ENCODE measurements at regions not wholly inside any gene's neighbourhood (a gene's known extent, or its start where the extent isn't known, plus 50 kb on each side); places are given as distances from the start of the nearest gene placed in this dataset.

DNA sequence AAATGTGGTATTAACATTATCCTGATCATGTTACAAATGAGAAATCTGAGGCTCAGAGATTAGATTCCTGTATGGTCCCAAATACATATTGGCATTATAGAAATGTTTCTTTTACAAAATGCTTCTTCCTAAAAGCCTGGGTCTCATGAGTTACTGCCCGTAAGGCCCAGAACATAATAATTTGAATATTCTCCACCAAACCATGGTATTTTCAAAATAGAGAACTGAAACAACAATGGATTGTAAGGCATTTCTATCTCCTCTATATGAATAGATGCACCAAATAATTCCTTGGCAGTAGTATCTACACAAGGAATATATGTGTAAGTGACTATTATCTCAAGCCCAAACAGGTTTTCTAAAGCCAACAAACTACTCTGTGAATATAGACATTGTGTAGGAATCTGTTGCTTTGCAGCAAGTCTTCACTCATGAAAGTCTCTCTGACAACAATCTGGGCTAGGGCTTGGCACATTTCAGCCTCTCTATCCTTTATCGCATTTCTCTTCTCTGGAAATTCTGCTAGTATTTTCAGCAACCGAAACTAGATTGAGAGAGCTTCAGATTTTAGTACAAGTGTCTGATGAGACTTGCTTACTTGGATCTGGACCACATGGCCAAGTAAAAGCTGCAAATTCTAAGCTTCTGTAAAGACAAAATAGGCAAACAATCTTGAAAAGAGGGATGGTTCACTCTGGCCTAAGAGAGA, 112.8 kb upstream of the ARHGAP20 start:
- TF ChIP-seq YY1 (IDR thresholded peaks at IDR 0.05; ENCODE audit: insufficient read depth, insufficient read length) (no peak), ZNF274 (IDR thresholded peaks at IDR 0.05; ENCODE audit: low read depth, low read length) (no peak)
